B cell (primary cell): ENCODE measurements at regions not wholly inside any gene's neighbourhood (a gene's known extent, or its start where the extent isn't known, plus 50 kb on each side); places are given as distances from the start of the nearest gene placed in this dataset.

Experiments
- EZH2 ChIP-seq: IDR thresholded peaks from 2 replicates; pipeline ENCODE4 v1.6.1; 2012; ENCODE audit warnings: borderline replicate concordance, low read depth, mild to moderate bottlenecking, moderate library complexity, low read length; ENCODE audit not compliant: insufficient read depth, poor library complexity, severe bottlenecking
- TF ChIP-seq, protein P1 (sequence below): fragments of 200-600 bp; IDR thresholded peaks from one replicate; pipeline ENCODE4 v1.8.0; 2022; ENCODE audit warnings: antibody characterized with exemption, mild to moderate bottlenecking

DNA sequence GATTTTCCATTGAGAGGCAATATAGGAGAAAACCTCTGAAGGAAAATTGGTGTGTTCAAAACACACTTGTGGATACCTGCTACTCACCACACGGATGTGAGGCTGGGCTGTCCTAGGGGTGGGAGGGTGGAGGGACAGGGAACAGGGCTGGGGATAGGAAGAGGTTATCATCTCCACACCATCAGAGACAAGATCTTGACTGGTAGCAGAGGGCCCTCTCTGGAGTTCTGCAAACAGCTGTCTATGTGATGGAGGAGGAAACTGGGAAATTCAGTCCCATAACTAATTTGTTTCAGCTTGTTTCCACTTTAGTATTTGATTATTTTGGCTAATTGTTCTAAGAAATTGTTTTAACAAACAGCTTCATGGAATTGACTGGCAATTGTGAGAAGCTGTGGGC lies 91.6 kb upstream of the FSTL4 start:
- TF ChIP-seq, protein P1, sequence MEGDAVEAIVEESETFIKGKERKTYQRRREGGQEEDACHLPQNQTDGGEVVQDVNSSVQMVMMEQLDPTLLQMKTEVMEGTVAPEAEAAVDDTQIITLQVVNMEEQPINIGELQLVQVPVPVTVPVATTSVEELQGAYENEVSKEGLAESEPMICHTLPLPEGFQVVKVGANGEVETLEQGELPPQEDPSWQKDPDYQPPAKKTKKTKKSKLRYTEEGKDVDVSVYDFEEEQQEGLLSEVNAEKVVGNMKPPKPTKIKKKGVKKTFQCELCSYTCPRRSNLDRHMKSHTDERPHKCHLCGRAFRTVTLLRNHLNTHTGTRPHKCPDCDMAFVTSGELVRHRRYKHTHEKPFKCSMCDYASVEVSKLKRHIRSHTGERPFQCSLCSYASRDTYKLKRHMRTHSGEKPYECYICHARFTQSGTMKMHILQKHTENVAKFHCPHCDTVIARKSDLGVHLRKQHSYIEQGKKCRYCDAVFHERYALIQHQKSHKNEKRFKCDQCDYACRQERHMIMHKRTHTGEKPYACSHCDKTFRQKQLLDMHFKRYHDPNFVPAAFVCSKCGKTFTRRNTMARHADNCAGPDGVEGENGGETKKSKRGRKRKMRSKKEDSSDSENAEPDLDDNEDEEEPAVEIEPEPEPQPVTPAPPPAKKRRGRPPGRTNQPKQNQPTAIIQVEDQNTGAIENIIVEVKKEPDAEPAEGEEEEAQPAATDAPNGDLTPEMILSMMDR = no peak
- TF ChIP-seq EZH2 = no peak
